GM20431 (cell line): ENCODE measurements at regions not wholly inside any gene's neighbourhood (a gene's known extent, or its start where the extent isn't known, plus 50 kb on each side); places are given as distances from the start of the nearest gene placed in this dataset.
"Not testable (repeated sequence)": the region's sequence is repeated elsewhere in the genome, so short reads cannot be mapped to it uniquely, and the experiment has no call there.

Experiments used
- in situ Hi-C: fragments of 300-500 bp; cut with MseI, MboI; formaldehyde crosslinking; loops from one replicate; pipeline ENCODE4 v1.15.0; 2020; ENCODE audit warnings: low sequenced_read_pairs; ENCODE audit not compliant: unreplicated experiment

DNA sequence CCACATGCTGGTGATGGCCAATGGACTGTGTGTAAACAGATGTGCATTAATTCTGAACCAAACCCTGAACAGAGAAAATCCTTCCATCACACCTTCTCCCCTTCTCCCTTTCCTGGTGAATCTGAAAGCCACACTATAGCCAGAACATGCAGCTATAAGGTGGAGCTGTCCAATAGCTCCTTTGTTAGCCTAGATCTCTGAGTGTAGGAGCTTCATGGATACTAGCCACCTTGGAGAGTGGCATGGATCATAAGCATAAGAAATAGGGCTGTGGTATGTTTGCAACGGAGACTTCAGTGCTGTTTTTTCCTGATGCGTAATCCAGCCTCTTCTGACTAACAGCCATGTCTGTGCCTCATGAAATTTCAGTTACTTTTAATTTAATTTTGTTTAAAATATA is 364.5 kb downstream of the BTG1 start:
- in situ Hi-C loops = no loop called here

DNA sequence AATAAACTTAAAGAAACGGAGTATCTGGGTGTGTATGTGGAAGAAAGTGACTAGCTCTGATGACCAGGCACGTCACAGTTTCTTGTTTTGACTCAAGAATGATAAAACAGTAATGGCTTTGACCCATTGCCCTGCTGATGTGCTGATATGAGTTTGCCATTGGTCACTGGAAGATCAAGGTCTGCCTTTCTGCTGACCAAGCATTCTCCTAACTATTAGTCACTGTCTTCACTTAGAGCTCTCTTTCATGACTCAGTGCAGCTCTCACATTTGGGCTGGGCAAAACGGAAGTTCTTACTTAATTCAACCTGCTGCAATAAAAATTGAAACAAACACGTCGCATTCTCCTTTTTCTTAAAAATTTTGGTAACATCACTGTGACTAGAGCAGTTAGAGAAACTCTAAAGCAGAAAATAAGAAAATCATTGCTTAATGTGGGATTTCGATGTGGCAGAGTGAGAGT is 366.7 kb downstream of the BTG1 start:
- in situ Hi-C loops = no loop called here

DNA sequence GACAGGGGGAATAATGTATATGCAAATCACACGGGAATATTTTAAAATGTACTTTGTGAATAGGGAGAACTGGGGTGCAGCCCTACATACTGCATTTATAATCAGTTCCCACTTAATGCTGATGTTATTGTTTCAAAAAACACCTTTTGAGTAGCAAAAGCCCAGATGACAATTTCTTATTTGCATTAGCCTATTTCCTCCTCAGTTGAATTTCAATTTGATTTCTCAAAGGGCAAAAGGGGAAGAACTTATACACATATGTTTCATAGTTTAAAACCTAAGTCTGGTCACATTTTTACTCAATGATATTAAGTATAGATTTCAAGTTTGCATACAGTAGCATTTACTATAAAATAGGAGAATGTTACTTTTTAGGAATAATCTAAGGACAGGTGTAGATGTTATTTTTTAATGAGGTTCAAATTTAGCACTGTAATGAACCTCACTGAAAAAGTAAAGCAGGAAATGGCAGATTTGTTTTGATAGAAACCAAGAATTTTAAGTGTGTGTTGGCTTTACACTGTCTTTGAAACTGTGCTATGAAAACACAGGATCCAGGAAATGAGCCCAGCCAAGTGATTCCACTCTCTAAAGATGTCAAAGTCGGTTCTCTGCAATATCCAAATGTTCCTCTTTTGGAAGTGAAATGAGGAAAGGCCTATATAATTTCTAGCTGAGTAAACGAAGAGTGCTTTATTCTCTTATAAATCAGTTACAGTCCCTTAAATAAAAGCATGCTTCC is 367.4 kb downstream of the BTG1 start:
- in situ Hi-C loops = no loop called here

- in situ Hi-C loops = no loop called here
Measured at GRCh38 chr12:91777268-91777992, 368.2 kb downstream of the BTG1 start.

- in situ Hi-C loops = no loop called here
Measured at GRCh38 chr12:91774434-91774921, 371.2 kb downstream of the BTG1 start.

- in situ Hi-C loops = no loop called here
Measured at GRCh38 chr12:91773749-91774429, 371.8 kb downstream of the BTG1 start.

DNA sequence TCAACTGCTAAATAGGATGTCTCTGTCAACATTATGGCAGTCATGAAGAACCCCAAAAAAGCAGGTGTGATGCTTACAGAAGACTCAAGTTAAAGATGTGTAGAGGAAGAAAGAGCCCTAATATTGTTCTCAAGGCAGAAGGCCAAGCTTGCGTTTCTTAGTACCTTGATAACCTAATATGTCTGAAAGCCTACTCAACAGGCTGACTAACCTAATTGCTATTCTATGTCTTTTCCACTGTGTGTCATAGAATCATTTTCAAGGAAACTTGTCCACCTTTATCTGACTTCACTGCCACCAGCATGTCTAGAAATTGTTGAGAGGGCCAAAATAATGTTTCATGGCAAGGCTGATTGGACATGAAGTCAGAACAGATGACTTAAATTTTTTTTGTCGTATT is 373.2 kb downstream of the BTG1 start:
- in situ Hi-C loops = no loop called here

DNA sequence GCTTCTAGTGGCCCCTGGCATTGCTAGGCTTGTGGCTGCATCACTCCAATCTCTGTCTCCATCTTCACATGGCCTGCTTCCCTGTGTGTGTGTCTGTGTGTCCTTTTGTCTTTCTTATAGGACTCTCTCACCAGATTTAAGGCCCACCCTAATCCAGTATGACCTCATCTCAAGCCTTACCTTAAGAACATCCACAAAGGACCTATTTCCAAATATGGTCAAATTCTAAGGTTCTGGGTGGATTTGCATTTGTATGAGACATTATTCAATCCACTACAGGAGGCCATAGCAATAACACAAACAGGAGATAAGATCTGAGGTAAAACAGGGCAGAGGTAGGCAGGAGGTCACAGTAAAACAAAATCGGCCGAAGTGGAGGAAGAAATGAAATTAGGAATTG is 375.9 kb downstream of the BTG1 start:
- in situ Hi-C loops = no loop called here

DNA sequence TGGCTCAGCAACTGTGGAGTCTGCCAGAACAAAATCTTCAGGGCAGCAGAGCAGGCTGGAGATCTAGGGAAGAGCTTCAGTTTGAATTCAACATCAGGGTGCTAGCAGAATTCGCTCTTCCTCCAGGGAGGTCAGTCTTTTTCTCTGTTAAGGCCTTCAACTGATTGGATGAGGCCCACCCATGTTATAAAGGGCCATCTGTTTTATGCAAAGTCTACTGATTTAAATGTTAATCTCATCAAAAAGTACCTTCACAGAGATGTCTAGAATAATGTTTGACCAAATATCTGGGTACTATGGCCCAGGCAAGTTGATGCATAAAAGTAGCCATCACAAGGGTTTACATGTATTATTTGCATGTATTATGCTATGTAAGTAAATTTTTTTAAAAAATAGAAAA is 378.4 kb downstream of the BTG1 start:
- in situ Hi-C loops = no loop called here

DNA sequence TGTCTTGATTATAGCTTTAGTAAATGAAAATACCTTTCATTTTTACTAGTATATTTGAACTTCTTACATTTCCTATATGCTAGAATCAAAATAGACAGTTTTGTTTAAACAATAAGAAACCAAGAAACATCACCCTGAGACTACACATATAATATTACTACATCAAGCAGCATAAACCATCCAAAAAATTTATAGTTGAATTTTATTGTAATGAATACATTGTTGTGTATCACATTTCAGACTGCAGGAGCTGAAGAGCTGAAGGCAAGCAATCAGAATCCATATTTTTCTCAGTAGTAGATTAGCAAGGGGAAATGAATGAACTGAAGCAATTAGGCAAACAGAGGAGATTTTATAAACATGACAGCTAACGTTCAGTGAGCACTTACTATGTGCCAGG is 379.2 kb downstream of the BTG1 start:
- in situ Hi-C loops = no loop called here

GRCh38 chr12:91763654-91764370 is 381.8 kb downstream of the BTG1 start:
- in situ Hi-C loops = no loop called here

DNA sequence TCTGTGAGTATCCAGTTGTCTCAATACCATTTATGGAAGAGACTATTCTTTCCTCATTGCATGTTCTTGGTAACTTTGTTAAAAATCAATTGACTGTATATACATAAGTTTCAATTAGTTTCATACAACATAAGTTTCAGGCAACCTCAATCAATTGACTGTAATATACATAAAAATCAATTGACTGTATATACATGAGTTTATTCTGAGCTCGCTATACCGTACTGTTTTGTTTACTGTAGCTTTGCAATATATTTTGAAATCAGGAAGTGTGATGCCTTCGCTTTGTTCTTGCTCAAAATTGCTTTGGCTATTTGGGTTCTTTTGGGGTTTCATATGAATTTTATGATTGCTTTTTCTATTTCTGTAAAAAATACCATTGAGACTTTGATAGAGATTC is 392.0 kb downstream of the BTG1 start:
- in situ Hi-C loops = no loop called here

DNA sequence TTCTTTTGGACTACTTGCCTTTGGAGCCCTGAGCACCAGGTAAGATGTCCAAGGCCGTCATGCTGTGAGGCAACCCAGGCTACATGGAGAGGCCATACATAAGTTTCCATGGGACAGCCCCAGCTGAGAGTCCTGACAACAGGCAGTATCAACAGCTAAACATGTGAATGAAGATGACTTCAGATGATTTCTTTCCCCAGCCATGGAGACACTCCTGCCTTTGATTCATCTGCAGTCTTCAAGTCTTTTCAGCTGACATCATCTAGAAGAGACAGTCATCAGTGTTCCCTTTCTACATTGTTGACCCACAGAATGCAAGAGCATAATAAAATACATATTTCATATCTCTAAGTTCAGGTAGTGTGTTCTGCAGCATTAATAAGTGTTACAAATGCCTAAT is 398.7 kb downstream of the BTG1 start:
- in situ Hi-C loops = no loop called here

DNA sequence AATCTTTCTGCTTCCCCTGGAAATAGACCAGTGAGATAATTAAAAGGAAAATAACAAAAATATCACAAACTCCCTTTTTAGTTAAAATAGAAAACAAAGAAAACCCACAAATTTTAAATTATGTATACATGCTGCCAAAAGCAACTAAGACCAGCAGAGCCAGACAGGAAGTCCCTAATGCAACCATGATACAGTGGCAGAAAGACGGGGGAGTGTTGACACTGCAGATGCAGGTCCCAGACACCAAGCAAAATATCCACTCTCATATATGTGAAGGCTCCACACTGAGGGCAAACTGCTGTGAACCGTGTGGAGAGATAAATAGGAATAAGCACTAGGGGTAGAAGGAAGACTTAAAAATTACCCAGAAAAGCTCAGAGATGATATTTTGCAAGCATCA is 401.0 kb downstream of the BTG1 start:
- in situ Hi-C loops = no loop called here

DNA sequence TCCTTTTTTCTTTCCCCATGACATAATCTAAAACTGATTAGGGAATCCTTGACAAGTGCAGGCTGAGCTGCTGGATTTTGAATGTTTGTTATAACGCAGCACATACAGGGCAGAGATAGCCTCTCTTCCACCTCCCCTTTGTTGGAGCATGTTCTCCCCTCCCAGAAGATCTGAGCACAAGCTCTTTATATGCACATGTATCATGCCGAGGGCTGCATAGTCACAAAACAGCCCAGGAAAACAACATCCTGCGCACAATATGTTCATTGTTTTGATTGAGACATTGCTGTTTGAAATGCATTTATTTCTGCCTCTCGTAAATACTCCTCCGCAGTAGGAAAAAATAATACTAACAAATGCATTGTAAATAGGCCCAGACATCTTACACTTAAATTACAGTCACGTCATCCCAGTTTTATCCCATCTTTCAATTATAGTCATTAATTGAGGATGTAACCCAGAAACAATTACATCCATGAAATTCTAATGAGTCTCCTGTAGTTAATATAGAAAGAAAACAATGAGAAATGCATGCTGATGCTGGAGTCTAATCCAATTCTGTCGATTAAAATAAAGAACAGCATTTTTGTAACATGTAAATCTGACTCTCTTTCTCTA is 401.8 kb downstream of the BTG1 start:
- in situ Hi-C loops = no loop called here

DNA sequence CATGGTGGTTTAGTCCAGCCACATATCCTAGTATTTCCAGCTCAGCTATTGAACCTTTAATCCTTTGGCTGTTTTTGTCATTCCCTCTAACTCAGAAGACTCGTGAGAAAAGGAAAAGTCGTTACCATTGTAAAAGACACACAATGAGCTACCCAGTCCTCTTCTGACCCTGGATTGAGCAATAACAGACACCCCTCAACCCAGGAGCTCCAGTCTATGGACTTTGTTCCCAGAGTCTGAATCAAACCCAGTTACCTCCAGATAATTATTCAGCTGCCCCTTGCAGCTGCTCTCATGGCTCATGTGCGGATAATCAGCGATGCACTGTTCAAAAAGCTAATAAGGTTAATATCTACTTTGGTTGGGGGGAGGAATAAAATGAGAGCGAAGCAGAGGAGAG is 402.4 kb downstream of the BTG1 start:
- in situ Hi-C loops = no loop called here

DNA sequence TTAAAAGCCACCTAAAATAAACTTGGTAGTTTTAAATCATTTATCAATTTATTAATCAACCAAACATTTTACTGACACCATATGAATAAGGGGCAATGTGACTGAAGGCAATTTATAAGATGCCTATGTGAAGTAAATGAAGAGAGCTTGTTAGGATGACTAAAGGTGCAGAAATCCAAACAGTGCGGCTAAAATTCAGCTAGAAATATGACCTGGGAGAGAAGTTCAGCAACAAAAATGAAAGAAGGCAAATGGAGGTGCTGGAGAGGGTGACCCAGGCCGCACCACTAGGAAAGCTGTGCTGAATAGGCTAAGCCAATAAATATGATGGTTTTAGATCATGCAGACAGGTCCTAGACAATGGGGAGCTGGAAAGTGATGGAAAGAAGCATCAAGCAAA is 403.7 kb downstream of the BTG1 start:
- in situ Hi-C loops = no loop called here

GRCh38 chr12:91733846-91734245 is 411.8 kb downstream of the BTG1 start:
- in situ Hi-C loops = not testable (repeated sequence)

- in situ Hi-C loops = no loop called here
Measured at GRCh38 chr12:91732086-91732485, 413.6 kb downstream of the BTG1 start.

DNA sequence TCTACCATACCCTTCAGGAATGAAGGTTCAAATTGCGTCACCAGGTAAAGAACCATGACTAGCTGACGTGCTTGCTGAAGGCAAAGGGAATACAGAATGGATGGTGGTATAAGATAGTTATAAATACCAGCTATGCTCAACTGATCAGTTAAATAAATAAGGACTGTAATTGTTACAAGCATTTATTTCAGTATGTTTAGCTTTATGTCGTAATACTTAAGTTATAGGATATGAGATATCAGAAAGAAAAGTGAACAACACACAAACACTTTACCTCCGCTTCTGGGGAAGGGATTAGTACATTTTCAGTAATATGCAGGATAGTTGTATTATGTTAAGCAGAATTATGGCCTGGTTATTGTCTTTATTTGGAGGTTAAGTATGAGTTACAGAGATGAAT is 416.1 kb downstream of the BTG1 start:
- in situ Hi-C loops = no loop called here
